Kidney epithelial cell (primary cell): ENCODE measurements at regions not wholly inside any gene's neighbourhood (a gene's known extent, or its start where the extent isn't known, plus 50 kb on each side); places are given as distances from the start of the nearest gene placed in this dataset.

ENCODE experiments used
- DNase-seq: peaks from one replicate; pipeline ENCODE4 v3.0.0-alpha.2; 2010; ENCODE audit warnings: low read depth
- H3K27me3 ChIP-seq: 2 replicates; pipeline ENCODE4 v1.6.0; 2011; ENCODE audit warnings: low read length; ENCODE audit not compliant: control insufficient read depth, insufficient read depth
- H3K36me3 ChIP-seq: 2 replicates; pipeline ENCODE4 v1.5.1; 2011; ENCODE audit warnings: low read length; ENCODE audit not compliant: control insufficient read depth, insufficient read depth
- H3K4me3 ChIP-seq: 2 replicates; pipeline ENCODE4 v1.5.1; 2011; ENCODE audit warnings: low read depth, mild to moderate bottlenecking, control low read depth, low read length
- CTCF ChIP-seq: IDR thresholded peaks from 2 replicates; pipeline ENCODE4 v1.5.1; 2011; ENCODE audit warnings: mild to moderate bottlenecking, moderate library complexity, low read length, control low read depth, inconsistent platforms; ENCODE audit not compliant: insufficient read depth, poor library complexity, severe bottlenecking

GRCh38 chr5:90169078-90169477 lies 240.5 kb downstream of the CETN3 start:
- no peaks in the 10 kb centered on the region for H3K27me3 ChIP-seq
- DNase-seq = no peak
- no peak for TF ChIP-seq CTCF
- H3K4me3 ChIP-seq = no peak overlapping the region
- H3K36me3 ChIP-seq = no peaks in the 10 kb centered on the region

GRCh38 chr5:90168399-90168798 lies 241.2 kb downstream of the CETN3 start:
- TF ChIP-seq CTCF = no peak
- H3K36me3 ChIP-seq = no peaks in the 10 kb centered on the region
- H3K27me3 ChIP-seq = no peaks in the 10 kb centered on the region
- no peak for DNase-seq
- H3K4me3 ChIP-seq = no peak overlapping the region

GRCh38 chr5:90166816-90167215 lies 242.7 kb downstream of the CETN3 start:
- no peak for DNase-seq
- H3K27me3 ChIP-seq = no peaks in the 10 kb centered on the region
- H3K4me3 ChIP-seq = no peak overlapping the region
- TF ChIP-seq CTCF = no peak
- no peaks in the 10 kb centered on the region for H3K36me3 ChIP-seq

GRCh38 chr5:90162324-90162723 lies 247.2 kb downstream of the CETN3 start:
- H3K36me3 ChIP-seq = no peaks in the 10 kb centered on the region
- TF ChIP-seq CTCF = no peak
- no peak overlapping the region for H3K4me3 ChIP-seq
- H3K27me3 ChIP-seq = no peaks in the 10 kb centered on the region
- DNase-seq = no peak

- Histone ChIP-seq H3K4me3 (no peak overlapping the region), H3K27me3 (no peaks in the 10 kb centered on the region), H3K36me3 (no peaks in the 10 kb centered on the region)
- TF ChIP-seq CTCF = peak; percentile 39
- DNase-seq = no peak
Observed at GRCh38 chr5:90161414-90161813, 248.1 kb downstream of the CETN3 start.

GRCh38 chr5:90158131-90158530 lies 251.4 kb downstream of the CETN3 start:
- H3K36me3 ChIP-seq = no peaks in the 10 kb centered on the region
- TF ChIP-seq CTCF = no peak
- H3K27me3 ChIP-seq = no peaks in the 10 kb centered on the region
- H3K4me3 ChIP-seq = no peak overlapping the region
- no peak for DNase-seq
